Adipocyte (in vitro differentiated cells): ENCODE measurements at regions not wholly inside any gene's neighbourhood (a gene's known extent, or its start where the extent isn't known, plus 50 kb on each side); places are given as distances from the start of the nearest gene placed in this dataset.

Source experiments
- DNase-seq: peaks from one replicate; pipeline ENCODE4 v3.0.0-alpha.2; 2015; ENCODE audit warnings: low read depth
- H3K27me3 ChIP-seq: replicated peaks from 2 replicates; pipeline ENCODE4 v1.7.0; 2013; ENCODE audit warnings: mild to moderate bottlenecking, low read length, moderate library complexity; ENCODE audit not compliant: control insufficient read depth, insufficient read depth
- H3K36me3 ChIP-seq: 2 replicates; pipeline ENCODE4 v1.7.0; 2013; ENCODE audit warnings: low read length, mild to moderate bottlenecking, moderate library complexity; ENCODE audit not compliant: control insufficient read depth, insufficient read depth, severe bottlenecking
- H3K4me1 ChIP-seq: 2 replicates; pipeline ENCODE4 v1.7.0; 2013; ENCODE audit warnings: mild to moderate bottlenecking, low read length, moderate library complexity; ENCODE audit not compliant: control insufficient read depth, insufficient read depth
- H3K4me3 ChIP-seq: 2 replicates; pipeline ENCODE4 v1.7.0; 2013; ENCODE audit warnings: mild to moderate bottlenecking, low read length, moderate library complexity
- H3K9ac ChIP-seq: 2 replicates; pipeline ENCODE4 v1.7.0; 2013; ENCODE audit warnings: mild to moderate bottlenecking, low read length, moderate library complexity
- H3K9me3 ChIP-seq: 2 replicates; pipeline ENCODE4 v1.7.0; 2013; ENCODE audit warnings: mild to moderate bottlenecking, low read length, moderate library complexity; ENCODE audit not compliant: control insufficient read depth

GRCh38 chr12:4009979-4010704 lies 136.9 kb upstream of the PARP11 start:
- no peaks in the 10 kb centered on the region for H3K4me1 ChIP-seq
- H3K36me3 ChIP-seq = no peaks in the 10 kb centered on the region
- H3K4me3 ChIP-seq = no peak overlapping the region
- no peak for DNase-seq
- H3K27me3 ChIP-seq = peaks cover 45% of the 10 kb centered on the region
- peaks cover 3% of the 10 kb centered on the region for H3K9me3 ChIP-seq
- no peak overlapping the region for H3K9ac ChIP-seq

GRCh38 chr12:4006743-4007142 lies 133.5 kb upstream of the PARP11 start:
- Histone ChIP-seq H3K27me3 (peaks cover 43% of the 10 kb centered on the region), H3K4me1 (peaks cover 8% of the 10 kb centered on the region), H3K4me3 (no peak overlapping the region), H3K9me3 (no peaks in the 10 kb centered on the region), H3K9ac (no peak overlapping the region), H3K36me3 (no peaks in the 10 kb centered on the region)
- no peak for DNase-seq

GRCh38 chr12:4005851-4006430 lies 132.7 kb upstream of the PARP11 start:
- Histone ChIP-seq H3K36me3 (no peaks in the 10 kb centered on the region), H3K4me1 (peaks cover 8% of the 10 kb centered on the region), H3K9me3 (peaks cover 3% of the 10 kb centered on the region), H3K27me3 (peaks cover 44% of the 10 kb centered on the region), H3K4me3 (no peak overlapping the region), H3K9ac (no peak overlapping the region)
- DNase-seq = no peak

GRCh38 chr12:4003576-4003975 lies 130.4 kb upstream of the PARP11 start:
- Histone ChIP-seq H3K27me3 (peaks cover 52% of the 10 kb centered on the region), H3K4me1 (peaks cover 8% of the 10 kb centered on the region), H3K9me3 (peaks cover 5% of the 10 kb centered on the region), H3K4me3 (no peak overlapping the region), H3K36me3 (no peaks in the 10 kb centered on the region), H3K9ac (no peak overlapping the region)
- DNase-seq = no peak

GRCh38 chr12:4002601-4003000 lies 129.4 kb upstream of the PARP11 start:
- H3K9me3 ChIP-seq = peaks cover 5% of the 10 kb centered on the region
- peaks cover 57% of the 10 kb centered on the region for H3K27me3 ChIP-seq
- DNase-seq = no peak
- no peak overlapping the region for H3K4me3 ChIP-seq
- H3K4me1 ChIP-seq = peaks cover 8% of the 10 kb centered on the region
- no peaks in the 10 kb centered on the region for H3K36me3 ChIP-seq
- H3K9ac ChIP-seq = no peak overlapping the region

- no peak overlapping the region for H3K4me3 ChIP-seq
Observed at GRCh38 chr12:4001841-4002240, 128.6 kb upstream of the PARP11 start.

GRCh38 chr12:4001031-4001430 lies 127.8 kb upstream of the PARP11 start:
- Histone ChIP-seq H3K4me3 (no peak overlapping the region), H3K4me1 (peaks cover 8% of the 10 kb centered on the region), H3K9me3 (peaks cover 5% of the 10 kb centered on the region), H3K27me3 (peaks cover 63% of the 10 kb centered on the region), H3K36me3 (no peaks in the 10 kb centered on the region), H3K9ac (no peak overlapping the region)
- DNase-seq = no peak

More at GRCh38 chr12:4001841-4002240, 128.6 kb upstream of the PARP11 start:
- Histone ChIP-seq H3K36me3 (no peaks in the 10 kb centered on the region), H3K4me1 (peaks cover 8% of the 10 kb centered on the region), H3K9me3 (peaks cover 5% of the 10 kb centered on the region), H3K9ac (no peak overlapping the region), H3K27me3 (peaks cover 60% of the 10 kb centered on the region)
- no peak for DNase-seq

- Histone ChIP-seq H3K36me3 (no peaks in the 10 kb centered on the region), H3K4me1 (peaks cover 6% of the 10 kb centered on the region), H3K4me3 (no peak overlapping the region), H3K9ac (no peak overlapping the region), H3K27me3 (peaks cover 61% of the 10 kb centered on the region), H3K9me3 (peaks cover 5% of the 10 kb centered on the region)
- DNase-seq = no peak
Observed at GRCh38 chr12:3999904-4000303, 126.7 kb upstream of the PARP11 start.

- H3K4me1 ChIP-seq = no peaks in the 10 kb centered on the region
- no peaks in the 10 kb centered on the region for H3K36me3 ChIP-seq
- H3K4me3 ChIP-seq = no peak overlapping the region
- DNase-seq = no peak
- H3K9me3 ChIP-seq = peaks cover 5% of the 10 kb centered on the region
- peaks cover 61% of the 10 kb centered on the region for H3K27me3 ChIP-seq
- H3K9ac ChIP-seq = no peak overlapping the region
Observed at GRCh38 chr12:3998968-3999792, 126.0 kb upstream of the PARP11 start.

GRCh38 chr12:3998397-3998796 lies 125.2 kb upstream of the PARP11 start:
- Histone ChIP-seq H3K4me3 (no peak overlapping the region), H3K9ac (no peak overlapping the region), H3K9me3 (peaks cover 5% of the 10 kb centered on the region), H3K36me3 (no peaks in the 10 kb centered on the region), H3K27me3 (peaks cover 65% of the 10 kb centered on the region), H3K4me1 (no peaks in the 10 kb centered on the region)
- DNase-seq = no peak

- Histone ChIP-seq H3K4me3 (no peak overlapping the region), H3K27me3 (peaks cover 78% of the 10 kb centered on the region), H3K4me1 (no peaks in the 10 kb centered on the region), H3K36me3 (no peaks in the 10 kb centered on the region), H3K9me3 (peaks cover 5% of the 10 kb centered on the region), H3K9ac (no peak overlapping the region)
- no peak for DNase-seq
Observed at GRCh38 chr12:3996322-3996721, 123.1 kb upstream of the PARP11 start.
